ENCODE measurements at regions not wholly inside any gene's neighbourhood (a gene's known extent, or its start where the extent isn't known, plus 50 kb on each side); places are given as distances from the start of the nearest gene placed in this dataset.

DNA sequence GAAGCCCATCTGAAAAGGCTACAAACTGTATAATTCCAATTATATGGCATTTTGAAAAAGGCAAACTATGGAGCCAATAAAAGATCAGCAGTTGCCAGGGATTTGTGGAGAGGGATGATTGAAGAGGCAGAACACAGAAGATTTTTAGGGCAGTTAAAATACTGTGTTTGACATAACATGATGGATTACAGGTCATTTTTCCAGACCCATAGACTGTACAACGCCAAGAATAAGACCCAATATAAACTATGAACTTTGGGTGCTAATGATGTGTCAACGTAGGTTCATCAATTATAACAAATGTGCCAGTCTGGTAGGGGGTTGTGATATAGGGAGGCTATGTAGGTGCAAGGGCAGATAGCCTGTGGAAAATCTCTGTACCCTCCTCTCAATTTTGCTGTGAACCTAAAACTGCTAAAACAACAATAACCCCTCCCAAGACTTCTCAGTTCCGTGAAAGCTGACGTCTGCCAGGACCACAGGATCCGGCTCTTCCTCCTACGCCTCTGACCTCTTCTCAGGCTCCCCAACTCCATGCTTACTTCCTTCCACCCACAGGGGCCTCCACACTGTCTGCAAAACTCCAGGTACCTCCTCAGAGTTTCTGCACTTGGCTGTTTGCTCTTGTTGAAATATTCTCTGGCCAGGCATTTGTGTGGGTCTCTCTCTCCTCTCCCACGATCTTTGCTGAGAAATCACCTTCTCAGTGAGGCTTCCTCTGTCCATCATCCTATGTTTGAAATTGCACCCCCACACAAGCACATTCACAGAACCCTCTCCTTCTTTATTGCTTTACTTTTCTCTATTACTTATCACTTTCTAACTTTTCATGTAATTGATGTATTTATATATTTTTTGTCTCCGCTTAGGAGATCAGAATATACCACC lies 131.4 kb downstream of the BBS10 start:
- DNase-seq: no peak

DNA sequence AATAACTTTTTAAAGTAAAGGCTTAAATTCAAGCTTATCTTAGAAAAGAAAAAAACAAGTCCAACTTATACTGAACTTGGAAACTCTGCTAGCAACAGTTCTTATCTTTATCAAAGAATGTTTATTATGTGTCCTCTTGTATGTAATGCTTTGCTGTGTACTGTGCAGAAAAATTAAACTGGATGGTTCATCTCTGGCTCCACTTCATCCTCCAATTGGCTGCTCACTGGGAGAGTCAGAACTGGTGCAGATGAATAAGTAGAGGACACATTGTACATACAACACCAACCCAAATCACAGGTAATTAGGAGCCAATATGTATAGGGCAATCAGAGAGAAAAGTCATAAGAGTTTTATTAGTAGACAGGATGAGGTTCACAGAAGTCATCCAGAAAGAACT lies 123.6 kb upstream of the NAP1L1 start:
- no peak for DNase-seq

DNA sequence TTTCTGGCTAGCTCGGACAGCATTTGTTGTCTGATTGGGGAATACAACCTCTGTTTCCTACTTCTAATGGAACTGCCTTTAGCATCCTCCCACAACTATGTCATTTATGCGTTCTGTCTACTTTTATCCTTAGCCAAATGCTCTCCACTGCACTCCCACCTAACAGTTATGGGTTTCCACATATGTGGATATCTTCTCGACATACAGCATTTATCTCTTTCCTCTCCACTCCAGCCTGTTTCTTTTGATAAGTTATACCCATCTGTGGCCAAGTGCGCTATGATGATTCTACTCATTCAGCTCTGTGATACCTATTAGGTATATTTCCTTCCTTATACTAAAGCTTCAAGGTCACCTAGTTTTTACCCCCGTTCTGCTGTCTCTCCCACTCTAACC lies 122.2 kb upstream of the NAP1L1 start:
- no peak for DNase-seq

DNA sequence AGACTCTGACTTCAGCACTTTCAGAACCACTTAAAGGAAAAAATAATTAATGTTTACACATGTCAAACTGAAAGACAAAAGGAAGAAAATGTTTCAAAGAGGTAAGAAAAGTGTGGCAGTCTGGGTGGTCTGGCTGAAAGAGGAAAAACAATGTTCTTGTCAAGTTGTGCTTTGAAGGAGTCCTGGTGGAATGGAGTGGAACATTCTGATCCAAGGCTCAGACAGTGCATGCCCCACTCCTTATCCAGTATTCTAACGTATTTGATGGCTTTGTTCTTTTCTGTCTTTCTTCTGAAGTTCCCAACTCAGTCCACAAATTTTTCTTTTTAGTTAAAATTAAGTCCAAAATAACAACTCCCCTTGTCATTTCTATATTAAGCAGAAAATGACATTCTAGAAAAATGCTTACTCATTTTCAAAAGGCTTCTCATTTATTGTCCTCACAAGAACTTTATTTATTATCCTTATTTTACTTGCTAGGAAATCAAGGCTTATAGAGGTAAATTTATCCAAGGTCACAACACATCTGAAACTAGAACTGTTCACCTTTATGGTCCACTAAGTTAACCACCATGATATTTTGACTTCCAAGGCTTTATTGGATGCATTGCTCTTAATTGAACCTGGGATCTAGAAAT lies 121.7 kb upstream of the NAP1L1 start:
- DNase-seq: no peak

DNA sequence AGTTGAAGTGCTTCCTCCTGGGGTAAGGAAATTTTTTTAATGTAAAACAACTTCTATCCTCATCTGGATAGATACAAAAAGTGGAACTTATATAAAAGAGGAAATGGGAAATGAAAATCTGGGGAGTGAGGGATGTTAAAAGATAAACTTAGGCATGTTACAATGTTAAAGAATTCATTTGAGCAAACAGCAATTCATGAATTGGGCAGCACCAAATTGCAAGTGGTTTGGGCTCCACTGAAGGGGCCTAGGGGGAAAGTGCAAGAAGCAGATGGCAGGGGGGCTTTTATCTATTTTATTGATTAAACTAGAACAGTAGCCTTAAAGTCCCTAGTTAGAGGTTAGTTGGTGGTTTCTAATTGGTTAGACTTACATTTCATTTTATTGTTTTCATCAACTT lies 118.1 kb upstream of the NAP1L1 start:
- no peak for DNase-seq

DNA sequence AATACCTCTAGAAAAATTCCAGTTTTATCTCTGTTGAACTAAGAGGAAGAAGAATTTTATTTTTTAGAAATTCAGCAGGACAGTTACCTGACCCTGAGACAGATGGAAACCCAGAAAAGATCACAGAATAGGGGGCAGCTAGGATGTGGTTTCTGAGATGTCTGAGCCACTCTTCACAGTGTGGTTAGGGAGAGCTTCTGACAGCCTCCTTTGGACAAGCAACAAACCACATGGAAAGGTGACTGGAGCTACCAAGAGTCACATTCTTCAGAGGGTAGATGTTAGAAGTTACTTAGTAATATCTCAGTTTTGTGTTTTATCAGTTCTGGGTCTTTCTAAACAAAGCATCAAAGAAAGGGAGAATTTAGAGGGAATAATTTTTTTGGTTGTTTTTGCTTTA lies 117.3 kb upstream of the NAP1L1 start:
- DNase-seq: no peak

DNA sequence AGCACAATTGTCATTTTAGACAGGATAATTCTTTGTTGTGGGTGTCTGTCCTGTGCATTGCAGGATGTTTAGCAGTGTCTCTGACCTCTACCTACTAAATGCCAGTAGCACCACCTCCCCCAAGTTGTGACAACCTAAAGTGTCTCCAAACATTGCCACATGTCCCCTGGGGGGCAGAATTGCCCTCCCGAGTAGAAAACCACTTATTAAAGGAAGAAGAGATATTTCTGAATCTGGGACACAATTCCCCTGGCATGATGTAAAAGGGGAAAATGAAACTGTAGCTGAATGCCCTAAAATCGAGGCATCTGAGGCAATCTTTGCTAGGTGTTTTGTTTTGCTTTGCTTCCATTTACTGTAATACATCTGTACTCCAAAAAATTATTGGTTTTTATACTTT lies 116.8 kb upstream of the NAP1L1 start:
- DNase-seq: no peak

DNA sequence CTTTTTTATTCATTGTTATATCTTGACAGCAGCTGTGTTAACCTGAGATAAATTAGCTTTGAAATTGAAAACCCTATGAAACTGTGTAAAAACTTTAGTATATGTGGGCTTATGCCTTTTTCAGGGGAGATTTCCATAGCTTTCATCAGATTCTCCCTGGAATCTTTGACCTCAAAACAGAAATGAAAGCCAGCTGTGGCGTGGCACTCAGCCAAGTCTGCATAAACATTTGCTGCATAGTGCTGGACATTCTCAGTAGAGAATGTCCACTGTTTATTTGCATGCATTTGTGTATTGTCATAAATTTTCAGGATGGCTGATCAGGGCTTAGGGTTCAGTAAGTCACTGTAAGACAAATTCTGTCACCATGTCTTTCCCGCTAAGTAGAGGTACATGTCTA lies 115.3 kb upstream of the NAP1L1 start:
- no peak for DNase-seq

DNA sequence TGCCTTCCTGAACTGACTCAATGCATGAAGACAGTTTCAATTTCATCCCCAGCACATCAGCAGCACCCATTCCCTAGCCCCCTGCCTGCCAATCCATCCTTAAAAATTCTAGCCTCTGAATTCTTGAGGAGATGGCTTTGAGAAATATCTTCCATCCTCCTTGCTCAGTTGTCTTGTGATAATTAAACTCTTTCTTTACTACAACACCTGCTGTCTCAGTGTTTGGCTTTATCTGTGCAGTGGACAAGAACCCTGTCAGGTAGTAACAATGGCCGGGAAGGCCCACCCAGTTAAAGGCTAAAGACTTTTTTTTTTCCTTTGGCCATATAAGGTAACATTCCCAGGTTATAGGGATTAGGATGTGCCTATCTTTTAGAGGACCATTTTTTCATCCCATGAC lies 114.4 kb upstream of the NAP1L1 start:
- no peak for DNase-seq

DNA sequence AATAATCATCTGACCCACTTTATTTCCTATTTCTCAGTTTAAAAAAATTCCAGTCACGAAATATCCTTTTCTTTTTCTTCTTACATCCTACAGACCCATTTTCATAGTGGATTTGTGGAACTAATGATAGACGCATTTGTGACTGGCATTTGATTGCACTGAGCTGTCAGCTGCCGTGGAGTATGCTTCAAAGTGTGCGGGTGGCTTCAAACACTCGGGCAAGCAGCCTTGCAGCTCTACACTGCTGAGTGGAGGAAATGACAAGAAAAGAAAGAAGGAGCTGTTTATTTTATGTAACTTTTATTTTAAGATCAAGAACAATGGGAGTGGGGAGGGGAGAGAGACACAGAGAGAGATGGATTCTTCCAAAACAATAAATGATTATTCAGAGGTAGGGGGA lies 112.8 kb upstream of the NAP1L1 start:
- no peak for DNase-seq

DNA sequence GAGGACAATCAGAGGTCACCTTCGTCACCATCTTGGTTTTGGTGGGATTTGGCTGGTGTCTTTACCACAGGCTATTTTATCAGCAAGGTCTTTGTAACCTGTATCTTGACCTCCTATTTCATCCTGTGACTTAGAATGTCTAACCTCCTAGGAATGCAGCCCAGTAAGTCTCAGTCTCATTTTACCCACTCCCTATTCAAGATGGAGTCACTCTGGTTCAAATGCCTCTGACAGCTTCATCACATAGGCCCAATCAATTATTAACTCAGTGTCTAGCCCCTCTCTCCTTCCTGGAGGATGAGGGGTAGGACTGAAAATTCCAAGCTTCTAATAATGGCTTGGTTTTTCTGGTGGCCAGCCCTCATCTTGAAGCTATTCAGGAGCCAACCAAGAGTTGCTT lies 111.4 kb upstream of the NAP1L1 start:
- DNase-seq: no peak

DNA sequence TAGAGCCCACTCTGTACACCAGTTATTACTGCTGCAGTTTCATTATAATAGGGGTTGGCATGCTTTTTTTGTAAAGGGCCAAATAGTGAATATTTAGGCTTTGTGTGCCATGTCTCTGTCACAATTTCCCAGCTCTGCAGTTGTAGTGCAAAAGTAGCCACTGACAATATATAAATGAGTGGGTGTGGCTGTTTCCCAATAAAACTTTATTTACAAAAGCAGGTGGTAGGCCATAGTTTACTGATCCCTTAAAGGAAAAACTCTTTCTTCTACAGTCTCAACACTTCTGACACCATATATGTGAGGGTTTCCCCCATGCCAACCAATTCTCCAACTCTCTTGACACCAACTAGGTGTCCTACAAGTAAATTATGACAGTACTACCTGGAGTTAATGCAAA lies 110.2 kb upstream of the NAP1L1 start:
- DNase-seq: no peak

DNA sequence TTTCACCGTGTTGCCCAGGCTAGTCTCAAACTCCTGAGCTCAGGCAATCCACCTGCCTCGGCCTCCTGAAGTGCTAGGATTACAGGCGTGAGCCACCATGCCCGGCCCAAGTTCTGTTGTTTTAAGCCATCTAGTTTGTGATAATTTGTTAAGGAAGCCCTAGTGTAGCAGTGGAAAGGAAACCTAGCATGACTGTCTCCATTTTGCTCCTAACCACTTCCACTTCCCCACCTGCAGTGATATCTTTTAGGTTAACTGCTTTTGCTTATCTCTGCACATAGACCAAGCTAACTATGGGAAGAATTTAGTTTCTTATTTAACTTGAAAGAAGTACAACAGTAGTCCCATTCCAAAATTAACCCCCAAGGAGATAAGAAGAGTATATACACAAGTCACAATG lies 109.5 kb upstream of the NAP1L1 start:
- no peak for DNase-seq

DNA sequence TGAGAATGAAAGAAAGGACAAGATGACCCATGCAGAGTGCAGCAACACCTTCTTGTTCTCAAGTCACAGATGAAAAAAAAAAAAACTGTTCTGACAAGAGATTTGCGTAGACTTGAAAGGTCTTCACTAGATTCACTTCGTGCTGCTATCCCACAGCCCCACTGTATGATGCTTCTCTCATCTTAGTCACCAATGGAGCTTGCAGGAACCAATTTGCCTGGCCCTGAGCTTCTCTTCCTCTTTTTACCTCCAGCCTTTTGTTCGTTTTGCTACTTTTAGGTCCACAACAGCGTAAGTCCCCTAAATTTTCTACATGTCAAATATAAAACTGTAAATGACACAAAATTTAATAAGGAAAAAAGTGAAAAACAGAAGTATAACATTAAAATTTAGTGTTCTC lies 107.9 kb upstream of the NAP1L1 start:
- no peak for DNase-seq

DNA sequence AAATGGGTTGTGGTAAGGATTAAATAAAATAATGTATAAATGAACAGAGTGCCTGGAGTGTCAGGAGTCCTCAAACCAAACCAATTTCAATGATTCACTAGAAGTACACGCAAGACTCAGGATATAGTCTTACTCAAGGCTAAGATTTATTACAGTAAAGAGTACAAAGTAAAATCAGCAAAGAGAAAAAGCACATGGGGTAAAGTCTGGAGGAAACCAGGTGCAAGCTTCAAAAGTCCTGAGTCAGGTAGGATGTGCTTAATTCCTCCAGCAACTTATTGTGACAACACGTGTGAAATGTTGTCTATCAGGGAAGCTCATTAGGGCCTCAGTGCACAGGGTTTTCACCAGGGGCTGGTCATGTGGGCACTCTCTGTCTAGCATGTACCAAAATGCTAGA lies 105.8 kb upstream of the NAP1L1 start:
- no peak for DNase-seq

DNA sequence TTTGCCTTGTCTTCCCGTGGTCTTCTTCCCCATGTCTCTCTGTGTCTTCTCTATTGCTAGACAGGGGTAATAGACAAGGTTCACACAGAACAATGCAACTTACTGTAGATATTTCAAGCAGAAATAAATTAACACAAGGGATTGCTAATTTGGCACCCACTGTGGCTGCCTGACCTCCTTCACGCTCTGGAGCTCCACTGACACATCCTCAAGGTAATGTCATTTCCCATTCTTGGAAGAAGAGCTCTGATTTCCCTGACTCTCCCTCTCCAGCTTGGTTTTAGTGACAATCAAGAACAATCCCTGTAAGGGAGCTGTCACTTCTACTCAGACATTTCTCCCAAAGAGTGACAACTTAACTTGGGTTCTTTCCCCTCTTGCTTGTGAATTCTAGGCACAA lies 105.4 kb upstream of the NAP1L1 start:
- no peak for DNase-seq

DNA sequence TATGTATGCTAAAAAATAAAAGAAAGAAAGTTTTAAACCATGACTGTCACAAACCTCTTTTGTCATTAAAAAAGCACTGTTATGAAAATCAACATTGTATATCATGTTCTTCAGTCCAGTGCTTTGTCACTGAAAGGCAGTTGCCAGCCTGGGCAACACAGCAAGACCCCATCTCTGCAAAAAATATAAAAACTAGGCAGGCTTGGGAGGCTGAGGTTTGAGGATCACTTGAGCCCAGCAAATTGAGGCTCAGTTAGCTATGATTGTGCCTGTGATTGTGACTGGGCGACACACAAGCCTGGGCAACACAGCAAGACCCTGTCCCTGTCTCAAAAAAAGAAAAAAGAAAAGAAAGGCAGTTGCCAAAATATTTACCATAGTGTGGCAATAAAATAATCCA lies 102.7 kb upstream of the NAP1L1 start:
- DNase-seq: no peak

DNA sequence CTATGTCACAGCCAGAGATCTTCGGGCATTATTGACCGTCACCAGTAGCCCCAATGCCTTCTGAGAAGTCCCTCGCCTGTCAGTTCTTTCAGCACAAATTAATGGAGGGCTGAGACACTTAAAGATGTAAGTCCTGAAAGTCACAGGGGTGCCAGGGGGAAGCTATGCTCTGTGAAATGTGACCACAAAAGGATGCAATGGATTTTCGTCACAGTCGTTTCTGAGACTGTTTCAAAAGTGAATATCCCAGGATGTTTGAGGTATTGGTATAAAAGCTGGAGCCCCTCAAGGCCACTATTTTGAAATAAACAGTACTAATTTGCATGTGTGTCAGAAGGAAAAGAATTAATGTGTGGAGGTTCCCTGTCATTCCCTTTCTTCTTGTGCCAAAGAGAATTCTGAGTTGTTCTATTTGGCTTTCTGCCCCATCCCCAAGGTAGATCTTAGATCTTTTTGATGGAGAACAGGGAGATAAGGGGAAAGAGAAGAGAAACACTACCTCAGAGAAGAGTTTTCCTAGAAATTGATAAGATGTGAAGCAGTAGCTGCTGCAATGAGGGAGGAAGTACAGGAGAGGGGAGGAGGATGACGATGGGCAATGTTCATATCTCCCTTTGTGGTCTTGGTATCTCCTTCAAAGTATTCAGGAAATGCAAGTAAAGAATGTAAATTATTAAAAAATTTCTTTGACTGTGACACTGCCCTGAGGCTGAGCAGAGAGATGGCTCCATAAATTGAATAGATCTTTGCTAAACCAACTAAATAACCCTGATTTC lies 101.8 kb upstream of the NAP1L1 start:
- DNase-seq: no peak

DNA sequence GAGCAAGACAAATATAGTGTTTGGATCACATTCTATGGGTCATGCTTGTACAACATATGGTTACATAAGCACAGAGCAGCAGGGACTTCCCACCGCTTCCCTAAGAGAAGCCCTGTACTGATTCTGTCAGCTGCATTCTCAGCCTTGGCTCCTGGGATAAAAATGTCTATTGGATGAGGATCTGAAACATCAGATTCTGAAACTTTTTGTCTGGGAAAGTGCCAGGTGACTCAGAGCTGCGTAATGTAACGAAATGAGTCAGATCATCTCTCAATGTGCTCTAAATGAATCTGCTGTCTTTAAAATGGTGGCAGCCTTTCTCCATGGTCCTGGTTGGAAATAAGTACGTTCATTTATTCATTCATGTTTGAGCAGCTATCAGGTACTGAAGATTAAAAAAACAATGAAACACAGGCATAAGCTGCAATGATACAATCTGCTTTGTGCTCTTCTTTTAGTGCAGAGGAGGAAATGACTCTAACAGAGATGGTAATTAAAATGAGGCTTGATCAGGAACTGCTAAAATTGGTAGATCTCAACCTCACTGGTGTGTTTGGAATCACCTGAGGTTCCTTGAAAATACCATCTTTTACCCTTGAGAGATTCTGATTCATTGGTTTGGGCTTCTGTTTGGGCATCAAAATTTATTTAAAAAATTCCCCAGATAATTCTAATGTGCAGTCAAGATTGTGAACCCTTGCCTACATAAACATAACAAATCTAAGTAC lies 99.1 kb upstream of the NAP1L1 start:
- DNase-seq: no peak

DNA sequence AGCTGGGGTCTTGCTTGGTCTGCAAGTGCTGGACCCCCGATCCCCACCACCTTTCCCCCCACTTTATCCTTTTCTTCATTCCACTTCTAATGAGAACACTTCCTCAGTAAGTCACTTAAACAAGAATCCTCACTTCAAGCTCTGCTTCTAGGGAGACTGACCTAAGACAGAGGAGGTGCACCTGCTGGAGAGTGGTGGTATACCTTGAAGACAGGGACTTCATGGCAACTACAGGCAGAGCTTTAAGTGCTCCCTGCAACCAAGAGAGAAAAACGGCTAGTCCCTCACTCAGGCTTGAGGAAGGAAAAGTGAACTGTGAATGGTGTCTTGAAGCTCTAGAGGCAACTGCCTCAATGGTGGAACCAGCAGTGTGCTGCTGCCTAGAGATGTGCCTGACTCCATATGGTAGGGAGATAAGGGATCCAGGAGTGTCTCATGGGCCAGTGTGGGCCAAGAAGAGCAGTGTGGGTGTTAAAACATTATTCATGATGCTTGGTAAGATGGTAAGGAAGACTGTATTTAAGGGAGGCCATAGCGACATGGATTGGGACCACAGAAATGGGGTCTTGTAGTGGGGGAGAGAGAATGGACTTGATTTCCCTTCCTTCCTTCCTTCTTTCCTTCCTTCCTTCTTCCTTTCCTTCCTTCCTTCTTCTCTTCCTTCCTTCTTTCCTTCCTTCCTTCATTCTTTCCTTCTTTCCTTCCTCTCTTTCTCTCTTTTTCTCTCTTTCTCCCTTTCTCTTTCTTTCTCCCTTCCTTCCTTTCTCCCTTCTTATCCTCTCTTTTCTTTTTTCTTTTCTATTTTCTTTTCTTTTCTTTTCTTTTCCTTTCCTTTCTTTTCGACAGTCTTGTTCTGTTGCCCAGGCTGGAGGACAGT lies 96.2 kb upstream of the NAP1L1 start:
- no peak for DNase-seq

DNA sequence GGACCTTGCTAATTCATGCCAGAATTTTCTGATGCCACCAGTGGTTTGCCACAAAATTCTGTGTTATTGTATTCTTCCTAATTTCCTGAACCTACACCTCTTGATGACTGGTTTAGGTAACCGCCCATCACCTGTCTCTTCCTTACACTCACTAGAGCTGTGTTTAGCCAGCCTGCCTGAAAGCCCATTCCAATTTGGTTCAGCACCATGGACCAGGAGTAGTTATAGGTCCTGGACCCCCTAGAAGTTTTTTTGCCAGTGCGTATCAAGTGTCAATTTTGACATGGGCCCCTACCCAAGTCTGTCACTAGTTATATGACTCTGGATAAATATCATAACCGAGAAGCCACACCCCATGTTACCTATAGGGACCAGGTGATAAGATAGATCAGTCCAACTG lies 94.0 kb upstream of the NAP1L1 start:
- no peak for DNase-seq

DNA sequence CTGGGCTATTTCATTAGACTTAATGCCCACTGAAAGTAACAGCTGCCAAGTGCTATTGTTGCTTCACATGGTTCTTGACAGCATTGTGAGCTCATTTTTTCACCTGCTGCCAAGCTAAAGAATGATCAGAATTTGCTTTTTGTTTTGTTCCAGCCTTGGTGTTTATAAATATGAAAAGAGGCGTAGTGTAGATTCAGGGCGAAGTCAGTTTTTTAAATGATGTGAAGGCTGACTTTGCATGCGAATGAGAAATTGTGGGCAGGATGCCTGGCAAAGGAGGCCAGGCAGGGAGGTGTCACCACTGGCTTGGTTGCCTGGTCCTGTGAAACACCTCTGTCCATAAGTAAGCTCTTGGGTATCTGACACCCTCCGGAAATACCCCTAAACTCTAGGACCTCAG lies 93.3 kb upstream of the NAP1L1 start:
- DNase-seq: no peak
